NCI-H1436 (cell line): ENCODE measurements at regions not wholly inside any gene's neighbourhood (a gene's known extent, or its start where the extent isn't known, plus 50 kb on each side); places are given as distances from the start of the nearest gene placed in this dataset.
"Not testable (repeated sequence)": the region's sequence is repeated elsewhere in the genome, so short reads cannot be mapped to it uniquely, and the experiment has no call there.

Source experiments
- DNase-seq: peaks from one replicate; lab custom pipeline; 2025; lab: John Stamatoyannopoulos, UW

- no peak for DNase-seq
These were observed 85.4 kb upstream of the RALY start for GRCh38 chr20:33908336-33908735.

DNA sequence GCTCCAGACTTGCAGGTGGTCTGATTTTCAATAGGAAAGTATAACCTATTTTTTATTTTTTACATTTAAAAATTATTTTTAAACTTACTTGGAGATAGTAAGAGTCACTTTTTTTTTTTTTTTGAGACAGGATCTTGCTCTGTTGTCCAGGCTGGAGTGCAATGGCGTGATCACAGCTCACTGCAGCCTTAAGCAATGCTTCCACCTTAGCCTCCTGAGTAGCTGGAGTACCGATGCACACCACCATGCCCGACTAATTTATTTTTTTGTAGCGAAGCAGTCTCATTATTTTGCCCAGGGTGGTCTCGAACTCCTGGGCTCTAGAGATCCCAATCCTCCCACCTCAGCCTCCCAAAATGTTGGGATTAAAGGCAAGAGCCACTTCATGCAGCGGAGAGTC lies 84.8 kb upstream of the RALY start:
- no peak for DNase-seq

- DNase-seq: no peak
These were observed 84.3 kb upstream of the RALY start for GRCh38 chr20:33909331-33909921.

DNA sequence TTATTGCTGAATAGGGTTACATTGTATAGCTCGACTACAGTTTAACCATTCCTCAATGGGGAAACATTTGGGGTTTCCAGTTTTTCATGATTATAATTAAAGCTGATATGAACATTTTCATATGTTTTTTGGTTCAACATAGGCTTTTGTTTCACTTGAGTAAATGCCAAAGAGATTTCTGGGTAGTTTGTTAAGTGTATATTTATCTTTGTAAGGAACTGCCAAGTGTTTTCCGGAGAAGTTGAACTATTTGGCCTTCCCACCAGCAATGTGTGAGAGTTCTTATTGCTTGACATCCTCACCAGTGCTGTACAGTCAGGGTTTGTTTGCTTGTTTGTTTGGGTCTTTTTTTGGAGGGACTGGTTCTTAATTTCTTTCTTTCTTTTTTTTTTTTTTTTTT lies 83.7 kb upstream of the RALY start:
- no peak for DNase-seq

GRCh38 chr20:33910529-33911327 lies 83.0 kb upstream of the RALY start:
- DNase-seq: no peak

DNA sequence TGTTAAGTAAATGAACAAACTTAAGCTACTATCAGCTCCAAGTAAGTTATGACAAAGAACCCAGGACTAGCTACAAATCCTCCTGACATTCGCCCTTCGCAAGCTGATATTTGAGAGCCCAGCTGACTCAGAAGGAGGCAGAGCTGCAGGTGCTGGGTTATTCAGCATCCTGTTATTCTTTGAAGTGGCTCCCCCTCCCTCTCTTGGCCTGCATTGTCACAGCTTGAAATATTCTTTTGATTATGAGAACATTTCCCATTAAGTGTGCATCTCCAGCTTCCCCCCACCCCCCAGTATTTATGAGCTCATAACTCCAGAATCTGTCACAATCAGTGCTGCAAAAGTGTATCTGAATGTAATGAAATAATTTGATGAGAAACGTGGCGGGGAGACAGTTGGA lies 78.8 kb upstream of the RALY start:
- DNase-seq: peak; percentile 7

GRCh38 chr20:33915726-33916331 lies 77.9 kb upstream of the RALY start:
- no peak for DNase-seq

GRCh38 chr20:33916768-33917167 lies 76.9 kb upstream of the RALY start:
- no peak for DNase-seq

DNA sequence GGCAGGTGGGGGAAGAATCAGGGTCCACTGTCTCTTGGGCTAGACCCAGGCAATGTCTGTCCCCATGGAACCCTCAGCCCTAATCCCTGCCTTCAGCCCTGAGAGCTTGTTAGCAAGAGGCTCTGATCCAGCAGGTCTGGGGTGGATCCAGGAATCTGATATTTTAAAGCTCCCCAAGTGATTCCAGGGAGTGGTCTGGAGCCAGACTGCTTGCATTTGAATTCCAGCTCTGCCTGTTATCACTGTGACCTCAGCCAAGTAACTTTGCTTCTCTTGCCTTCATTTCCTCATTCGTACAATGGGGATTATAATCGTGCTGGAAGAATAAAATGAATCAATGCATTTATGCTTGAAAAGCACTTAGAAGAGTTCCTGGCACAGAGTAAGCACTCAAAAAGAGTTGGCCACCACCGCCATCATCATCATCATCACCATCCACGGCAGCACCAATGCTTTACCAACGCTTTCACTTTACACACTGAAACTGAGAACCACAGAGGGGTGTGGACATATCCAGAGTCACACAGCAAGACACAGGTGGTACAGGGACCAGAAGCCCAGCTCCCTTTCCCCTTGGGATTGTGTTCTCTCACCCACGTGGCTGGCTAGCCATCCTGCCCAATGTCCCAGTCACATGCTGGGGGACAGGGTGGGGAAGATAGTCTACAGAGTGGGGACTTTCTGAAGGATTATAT lies 75.7 kb upstream of the RALY start:
- DNase-seq: no peak

DNA sequence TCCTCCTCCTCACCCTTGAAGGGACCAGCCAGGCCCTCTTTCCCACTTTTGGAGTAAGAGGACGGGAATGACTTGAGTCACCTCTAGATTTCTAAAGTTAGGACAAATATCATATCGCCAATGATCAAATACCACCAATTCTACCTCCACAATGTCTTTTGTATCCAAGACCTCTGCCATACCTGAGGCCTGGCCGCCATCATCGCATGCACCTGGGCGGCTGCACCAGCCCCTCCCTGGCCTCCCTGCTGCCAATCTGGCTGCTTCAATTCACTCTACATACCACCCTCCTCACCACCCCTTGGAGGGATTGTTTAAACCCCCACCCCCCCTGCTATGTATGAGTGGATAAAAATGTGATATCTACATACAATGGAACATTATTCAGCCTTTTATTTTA lies 75.0 kb upstream of the RALY start:
- no peak for DNase-seq

DNA sequence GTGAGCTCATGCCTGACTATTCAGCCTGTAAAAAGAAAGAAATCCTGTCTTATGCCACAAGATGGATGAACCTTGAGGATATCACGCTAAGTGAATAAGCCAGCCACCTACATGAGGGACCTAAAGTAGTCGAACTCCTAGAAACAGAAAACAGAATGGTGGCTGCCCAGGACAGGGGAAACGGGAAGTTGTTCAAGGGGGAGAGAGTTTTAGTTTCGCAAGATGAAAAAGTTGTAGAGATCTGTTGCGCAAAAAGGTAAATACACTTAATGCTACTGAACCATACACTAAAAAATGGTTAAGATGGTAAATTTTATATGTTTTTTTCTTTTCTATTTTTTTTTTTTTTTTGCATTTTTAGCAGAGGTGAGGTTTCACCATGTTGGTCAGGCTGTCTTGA lies 74.1 kb upstream of the RALY start:
- DNase-seq: no peak

DNA sequence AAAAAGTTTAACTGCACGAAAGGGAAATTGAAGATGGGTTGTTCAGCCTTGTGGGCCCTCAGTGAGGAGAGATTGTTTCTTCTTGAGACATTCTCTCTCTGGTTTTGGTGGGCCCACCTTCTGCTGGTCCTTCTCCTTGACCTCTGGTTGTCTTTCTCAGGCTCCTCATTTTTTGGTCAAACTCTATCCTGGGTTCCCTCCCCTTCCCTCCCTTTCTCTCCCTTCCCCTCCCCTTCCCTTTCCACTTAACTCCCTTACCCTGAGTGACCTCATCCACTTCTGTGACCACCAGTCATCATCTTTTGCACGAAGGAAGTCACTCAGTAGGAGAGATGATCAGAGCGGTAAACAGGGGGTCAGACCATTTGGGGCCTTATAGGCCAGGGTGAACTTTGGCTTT lies 71.5 kb upstream of the RALY start:
- no peak for DNase-seq

DNA sequence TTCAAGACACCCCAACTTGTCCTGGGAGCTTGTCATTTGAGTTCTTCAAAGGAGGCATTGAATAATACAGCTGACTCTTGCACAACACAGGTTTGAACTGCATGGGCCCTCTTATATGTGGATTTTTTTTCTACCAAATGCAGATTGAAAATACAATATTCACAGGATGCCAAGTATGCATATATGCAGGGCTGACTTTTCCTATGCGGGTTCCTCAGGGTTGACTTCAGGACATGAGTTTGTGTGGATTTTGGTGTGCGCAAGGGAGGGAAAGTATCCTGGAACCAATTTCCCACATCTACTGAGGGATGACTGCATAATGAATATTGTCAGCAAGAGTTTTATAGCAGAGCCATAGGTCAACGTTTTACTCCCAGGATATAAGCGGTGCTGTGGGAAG lies 70.0 kb upstream of the RALY start:
- DNase-seq: no peak

DNA sequence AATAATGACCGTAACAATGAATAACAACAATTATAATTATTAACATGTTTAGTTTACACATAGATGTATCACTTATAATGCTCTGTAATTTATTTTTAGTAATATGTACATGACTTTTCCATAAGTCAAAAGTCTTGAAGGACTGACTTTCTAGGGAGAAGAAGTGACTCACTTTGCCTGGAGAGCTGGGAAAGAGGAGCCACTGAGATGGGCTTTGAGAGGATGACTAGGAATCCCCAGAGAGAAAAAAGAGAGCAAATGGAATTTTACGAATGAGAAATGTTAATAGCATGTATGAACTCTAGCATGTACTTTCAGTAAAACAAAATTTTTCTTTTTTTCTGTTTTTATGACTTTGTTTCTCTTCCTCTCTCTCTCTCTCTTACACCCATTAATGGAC lies 67.8 kb upstream of the RALY start:
- no peak for DNase-seq

- DNase-seq: no peak
These were observed 67.3 kb upstream of the RALY start for GRCh38 chr20:33926425-33926824.

GRCh38 chr20:33927724-33928123 lies 66.0 kb upstream of the RALY start:
- no peak for DNase-seq

DNA sequence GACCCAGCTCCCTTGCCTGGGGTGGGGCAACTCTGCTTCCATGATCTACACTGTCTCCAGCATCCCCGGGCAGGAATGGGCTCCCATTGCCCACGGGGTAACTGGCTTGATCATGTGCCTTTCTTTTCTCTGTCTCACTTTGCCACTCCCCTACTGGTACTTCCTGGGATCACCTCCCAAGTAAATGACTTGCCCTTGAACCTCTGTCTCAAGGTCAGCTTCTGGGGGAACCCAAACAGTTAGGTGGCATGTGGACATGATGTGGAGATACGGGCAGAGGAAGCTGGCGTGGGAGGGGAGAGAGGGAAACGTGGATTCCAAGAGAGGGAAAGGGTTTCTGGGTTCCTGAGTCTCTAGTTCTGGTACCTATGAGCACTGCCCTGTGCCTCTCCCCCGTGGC lies 63.8 kb upstream of the RALY start:
- no peak for DNase-seq

- peak; percentile 5 for DNase-seq
These were observed 60.2 kb upstream of the RALY start for GRCh38 chr20:33933469-33933909.

DNA sequence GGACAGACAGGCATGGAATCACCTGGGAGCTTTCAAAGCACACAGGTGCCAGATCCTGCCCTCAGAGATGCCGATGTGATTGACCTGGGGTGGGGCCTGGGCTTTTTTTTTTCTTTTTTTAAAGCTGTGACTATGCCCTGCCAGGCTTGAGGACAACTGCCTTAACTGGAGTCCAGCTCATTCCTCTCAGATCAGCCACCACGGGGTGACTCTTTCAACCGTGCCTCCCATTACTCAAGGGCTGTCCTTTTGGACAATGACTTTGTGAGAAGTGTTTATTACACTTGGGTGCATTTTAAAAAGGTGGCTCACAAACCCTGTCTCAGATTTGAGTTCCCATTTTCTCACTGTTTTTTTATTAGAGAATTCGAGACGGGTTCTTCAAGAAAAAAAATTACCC lies 57.1 kb upstream of the RALY start:
- DNase-seq: no peak

DNA sequence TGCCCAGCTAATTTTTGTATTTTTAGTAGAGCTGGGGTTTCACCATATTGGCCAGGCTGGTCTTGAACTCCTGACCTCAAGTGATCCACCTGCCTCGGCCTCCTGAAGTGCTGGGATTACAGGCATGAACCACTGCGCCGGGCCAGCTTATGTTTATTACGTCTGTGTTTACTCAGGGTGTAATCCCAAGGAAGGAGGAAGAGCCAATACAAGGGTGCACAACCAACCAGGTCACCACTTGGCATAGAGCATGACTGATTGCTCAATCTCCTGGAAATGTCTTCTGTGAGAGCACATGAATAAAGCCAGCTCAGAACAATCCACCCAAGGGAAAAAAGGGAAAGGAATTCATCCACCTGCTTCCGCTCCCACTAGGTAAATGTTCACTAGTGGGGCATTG lies 54.7 kb upstream of the RALY start:
- DNase-seq: not testable (repeated sequence)

DNA sequence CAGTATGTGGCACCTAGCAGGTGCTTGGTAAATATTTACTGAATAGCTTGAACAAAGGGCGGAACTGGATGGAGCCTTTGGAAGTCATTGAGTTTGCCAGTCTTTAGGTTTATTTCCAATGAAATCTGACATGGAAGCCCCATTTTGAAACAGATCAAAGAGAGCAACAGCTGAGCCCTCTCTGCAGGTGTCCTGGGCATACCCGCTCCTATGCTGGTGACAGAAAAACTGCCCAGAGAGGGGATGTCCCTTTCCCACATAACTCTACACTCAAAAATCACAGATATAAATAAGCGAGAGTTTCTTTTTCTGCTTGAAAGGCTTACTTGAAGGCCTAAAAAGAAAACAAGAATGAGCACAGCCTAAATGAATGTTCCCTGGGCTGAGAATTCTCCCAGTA lies 53.0 kb upstream of the RALY start:
- no peak for DNase-seq
